Endodermal cell (in vitro differentiated cells): ENCODE measurements at regions not wholly inside any gene's neighbourhood (a gene's known extent, or its start where the extent isn't known, plus 50 kb on each side); places are given as distances from the start of the nearest gene placed in this dataset.

ENCODE experiments used
- DNase-seq: peaks from one replicate; pipeline ENCODE4 v3.0.0-alpha.2; 2017
- H3K27ac ChIP-seq: 2 replicates; pipeline ENCODE4 v1.5.1; 2013; ENCODE audit warnings: mild to moderate bottlenecking, low read depth, low read length, moderate library complexity
- H3K27me3 ChIP-seq: 2 replicates; pipeline ENCODE4 v1.6.1; 2013; ENCODE audit warnings: mild to moderate bottlenecking, low read length, moderate library complexity; ENCODE audit not compliant: insufficient read depth, control insufficient read depth, poor library complexity, severe bottlenecking
- H3K36me3 ChIP-seq: 2 replicates; pipeline ENCODE4 v1.7.0; 2013; ENCODE audit warnings: mild to moderate bottlenecking, low read length, moderate library complexity; ENCODE audit not compliant: control insufficient read depth, insufficient read depth
- H3K4me1 ChIP-seq: one replicate; pipeline ENCODE4 v1.7.0; 2013; ENCODE audit warnings: low read length; ENCODE audit not compliant: control insufficient read depth, insufficient read depth
- H3K4me3 ChIP-seq: 2 replicates; pipeline ENCODE4 v1.5.1; 2013; ENCODE audit warnings: mild to moderate bottlenecking, low read length, moderate library complexity
- H3K9ac ChIP-seq: 2 replicates; pipeline ENCODE4 v1.6.1; 2013; ENCODE audit warnings: mild to moderate bottlenecking, low read length, moderate library complexity; ENCODE audit not compliant: poor library complexity, severe bottlenecking; ENCODE audit errors: extremely low read depth
- H3K9me3 ChIP-seq: 2 replicates; pipeline ENCODE4 v1.6.1; 2013; ENCODE audit warnings: mild to moderate bottlenecking, low read length, moderate library complexity; ENCODE audit not compliant: control insufficient read depth
- H3K27ac Mint-ChIP-seq: 2 replicates; pipeline ENCODE4 v1.8.0; 2020; ENCODE audit warnings: mixed read lengths
- H3K27me3 Mint-ChIP-seq: 2 replicates; pipeline ENCODE4 v1.8.0; 2021; ENCODE audit warnings: mild to moderate bottlenecking, mixed read lengths; ENCODE audit not compliant: insufficient read depth
- H3K36me3 Mint-ChIP-seq: 2 replicates; pipeline ENCODE4 v1.8.0; 2020; ENCODE audit warnings: low read depth, mixed read lengths
- H3K4me1 Mint-ChIP-seq: 2 replicates; pipeline ENCODE4 v1.8.0; 2020; ENCODE audit warnings: mixed read lengths
- H3K4me3 Mint-ChIP-seq: 2 replicates; pipeline ENCODE4 v1.8.0; 2020; ENCODE audit warnings: mild to moderate bottlenecking, moderate library complexity, mixed read lengths
- H3K9me3 Mint-ChIP-seq: 2 replicates; pipeline ENCODE4 v1.8.0; 2020; ENCODE audit warnings: mild to moderate bottlenecking, mixed read lengths
- CTCF ChIP-seq: fragments of 200-600 bp; sonication (generic); conservative IDR thresholded peaks from 2 replicates; pipeline ENCODE4 v1.5.0; 2021; ENCODE audit warnings: antibody characterized with exemption, mild to moderate bottlenecking
- WGBS, 2 experiments: methylation state at CpG; one replicate each; pipeline versions ENCODE4 v1.1.5 to v1.1.7; 2013; ENCODE audit warnings: missing lambda C conversion rate in 2 of 2, mixed read lengths in 1 of 2; ENCODE audit not compliant: insufficient coverage in 1 of 2, insufficient read length in 1 of 2; 5-methylcytosine and 5-hydroxymethylcytosine counted together

- no peak overlapping the region for H3K4me3 ChIP-seq
- Mint-ChIP-seq H3K4me3 (no peak overlapping the region), H3K4me1 (peaks cover 15% of the 10 kb centered on the region), H3K27ac (no peak overlapping the region), H3K9me3 (no peaks in the 10 kb centered on the region), H3K36me3 (no peaks in the 10 kb centered on the region), H3K27me3 (no peaks in the 10 kb centered on the region)
- H3K4me1 ChIP-seq: peaks cover 12% of the 10 kb centered on the region
- DNase-seq: peak; percentile 61
- H3K27me3 ChIP-seq: no peaks in the 10 kb centered on the region
- no peak overlapping the region for H3K9ac ChIP-seq
- WGBS, 2 experiments: 75 to 100% methylated on average over 2 of the region's 2 CpGs
- peak; percentile 58 for TF ChIP-seq CTCF
- H3K36me3 ChIP-seq: no peaks in the 10 kb centered on the region
- H3K27ac ChIP-seq: no peak overlapping the region
- no peaks in the 10 kb centered on the region for H3K9me3 ChIP-seq
Measured at GRCh38 chr4:60744767-60745166, 455.4 kb upstream of the ADGRL3 start.

GRCh38 chr4:60745800-60746571 is 454.1 kb upstream of the ADGRL3 start:
- Mint-ChIP-seq H3K27me3 (no peaks in the 10 kb centered on the region), H3K4me1 (peaks cover 17% of the 10 kb centered on the region), H3K9me3 (no peaks in the 10 kb centered on the region), H3K27ac (no peak overlapping the region), H3K36me3 (no peaks in the 10 kb centered on the region), H3K4me3 (no peak overlapping the region)
- Histone ChIP-seq H3K4me1 (peaks cover 12% of the 10 kb centered on the region), H3K36me3 (no peaks in the 10 kb centered on the region), H3K27me3 (no peaks in the 10 kb centered on the region), H3K4me3 (no peak overlapping the region), H3K9me3 (no peaks in the 10 kb centered on the region), H3K27ac (no peak overlapping the region), H3K9ac (no peak overlapping the region)
- DNase-seq: no peak
- WGBS, 2 experiments: 83 to 87% methylated on average over 1 to 3 of the region's 3 CpGs
- TF ChIP-seq CTCF: no peak

GRCh38 chr4:60750962-60751361 is 449.2 kb upstream of the ADGRL3 start:
- H3K4me3 ChIP-seq: no peak overlapping the region
- WGBS, 2 experiments: 83 to 96% methylated on average over 2 of the region's 4 CpGs
- Mint-ChIP-seq H3K4me3 (no peak overlapping the region), H3K27me3 (no peaks in the 10 kb centered on the region), H3K4me1 (peaks cover 23% of the 10 kb centered on the region), H3K9me3 (no peaks in the 10 kb centered on the region), H3K27ac (no peak overlapping the region), H3K36me3 (no peaks in the 10 kb centered on the region)
- H3K27me3 ChIP-seq: no peaks in the 10 kb centered on the region
- no peaks in the 10 kb centered on the region for H3K9me3 ChIP-seq
- no peak for DNase-seq
- no peaks in the 10 kb centered on the region for H3K36me3 ChIP-seq
- TF ChIP-seq CTCF: no peak
- no peak overlapping the region for H3K27ac ChIP-seq
- no peaks in the 10 kb centered on the region for H3K4me1 ChIP-seq
- no peak overlapping the region for H3K9ac ChIP-seq
